ENCODE measurements at regions not wholly inside any gene's neighbourhood (a gene's known extent, or its start where the extent isn't known, plus 50 kb on each side); places are given as distances from the start of the nearest gene placed in this dataset.

- Histone ChIP-seq H3K36me3 (ENCODE audit: control insufficient read depth, insufficient read depth, low read length) (no peaks in the 10 kb centered on the region), H3K27me3 (ENCODE audit: control insufficient read depth, insufficient read depth, low read length) (peaks cover 2% of the 10 kb centered on the region), H3K9ac (ENCODE audit: low read depth, low read length) (no peak overlapping the region), H3K4me3 (ENCODE audit: low read depth, low read length) (no peak overlapping the region), H3K4me1 (ENCODE audit: control insufficient read depth, insufficient read depth, low read length) (no peaks in the 10 kb centered on the region), H3K9me3 (ENCODE audit: control insufficient read depth, insufficient read depth, low read length) (no peaks in the 10 kb centered on the region)
These were observed 650.7 kb downstream of the INHBA start for GRCh38 chr7:41052201-41052600.

- Histone ChIP-seq H3K9me3 (ENCODE audit: control insufficient read depth, insufficient read depth, low read length) (no peaks in the 10 kb centered on the region), H3K4me1 (ENCODE audit: control insufficient read depth, insufficient read depth, low read length) (no peaks in the 10 kb centered on the region)
These were observed 651.4 kb downstream of the INHBA start for GRCh38 chr7:41051535-41051934.

GRCh38 chr7:41051062-41051461, 651.8 kb downstream of the INHBA start:
- Histone ChIP-seq H3K9ac (ENCODE audit: low read depth, low read length) (no peak overlapping the region), H3K27me3 (ENCODE audit: control insufficient read depth, insufficient read depth, low read length) (peaks cover 2% of the 10 kb centered on the region), H3K4me1 (ENCODE audit: control insufficient read depth, insufficient read depth, low read length) (no peaks in the 10 kb centered on the region), H3K4me3 (ENCODE audit: low read depth, low read length) (no peak overlapping the region), H3K9me3 (ENCODE audit: control insufficient read depth, insufficient read depth, low read length) (no peaks in the 10 kb centered on the region), H3K36me3 (ENCODE audit: control insufficient read depth, insufficient read depth, low read length) (no peaks in the 10 kb centered on the region)

More at GRCh38 chr7:41051535-41051934, 651.4 kb downstream of the INHBA start:
- Histone ChIP-seq H3K9ac (ENCODE audit: low read depth, low read length) (no peak overlapping the region), H3K4me3 (ENCODE audit: low read depth, low read length) (no peak overlapping the region), H3K36me3 (ENCODE audit: control insufficient read depth, insufficient read depth, low read length) (no peaks in the 10 kb centered on the region), H3K27me3 (ENCODE audit: control insufficient read depth, insufficient read depth, low read length) (peaks cover 2% of the 10 kb centered on the region)

- Histone ChIP-seq H3K9ac (ENCODE audit: low read depth, low read length) (no peak overlapping the region), H3K9me3 (ENCODE audit: control insufficient read depth, insufficient read depth, low read length) (no peaks in the 10 kb centered on the region), H3K4me3 (ENCODE audit: low read depth, low read length) (no peak overlapping the region), H3K36me3 (ENCODE audit: control insufficient read depth, insufficient read depth, low read length) (no peaks in the 10 kb centered on the region), H3K27me3 (ENCODE audit: control insufficient read depth, insufficient read depth, low read length) (no peaks in the 10 kb centered on the region), H3K4me1 (ENCODE audit: control insufficient read depth, insufficient read depth, low read length) (no peaks in the 10 kb centered on the region)
These were observed 654.1 kb downstream of the INHBA start for GRCh38 chr7:41048771-41049170.

- H3K27me3 ChIP-seq (ENCODE audit: control insufficient read depth, insufficient read depth, low read length), result no peaks in the 10 kb centered on the region
- no peaks in the 10 kb centered on the region for H3K36me3 ChIP-seq (ENCODE audit: control insufficient read depth, insufficient read depth, low read length)
- H3K9ac ChIP-seq (ENCODE audit: low read depth, low read length), result no peak overlapping the region
- H3K9me3 ChIP-seq (ENCODE audit: control insufficient read depth, insufficient read depth, low read length), result no peaks in the 10 kb centered on the region
- no peaks in the 10 kb centered on the region for H3K4me1 ChIP-seq (ENCODE audit: control insufficient read depth, insufficient read depth, low read length)
- no peak overlapping the region for H3K4me3 ChIP-seq (ENCODE audit: low read depth, low read length)
These were observed 655.1 kb downstream of the INHBA start for GRCh38 chr7:41047789-41048191.

GRCh38 chr7:41047211-41047610, 655.7 kb downstream of the INHBA start:
- H3K27me3 ChIP-seq (ENCODE audit: control insufficient read depth, insufficient read depth, low read length), result no peaks in the 10 kb centered on the region
- no peaks in the 10 kb centered on the region for H3K9me3 ChIP-seq (ENCODE audit: control insufficient read depth, insufficient read depth, low read length)
- H3K4me1 ChIP-seq (ENCODE audit: control insufficient read depth, insufficient read depth, low read length), result no peaks in the 10 kb centered on the region
- no peak overlapping the region for H3K9ac ChIP-seq (ENCODE audit: low read depth, low read length)
- H3K4me3 ChIP-seq (ENCODE audit: low read depth, low read length), result no peak overlapping the region
- no peaks in the 10 kb centered on the region for H3K36me3 ChIP-seq (ENCODE audit: control insufficient read depth, insufficient read depth, low read length)

- H3K36me3 ChIP-seq (ENCODE audit: control insufficient read depth, insufficient read depth, low read length), result no peaks in the 10 kb centered on the region
- no peak overlapping the region for H3K4me3 ChIP-seq (ENCODE audit: low read depth, low read length)
- H3K9me3 ChIP-seq (ENCODE audit: control insufficient read depth, insufficient read depth, low read length), result no peaks in the 10 kb centered on the region
- no peaks in the 10 kb centered on the region for H3K27me3 ChIP-seq (ENCODE audit: control insufficient read depth, insufficient read depth, low read length)
- no peak overlapping the region for H3K9ac ChIP-seq (ENCODE audit: low read depth, low read length)
- H3K4me1 ChIP-seq (ENCODE audit: control insufficient read depth, insufficient read depth, low read length), result no peaks in the 10 kb centered on the region
These were observed 656.1 kb downstream of the INHBA start for GRCh38 chr7:41046776-41047175.

- Histone ChIP-seq H3K4me1 (ENCODE audit: control insufficient read depth, insufficient read depth, low read length) (no peaks in the 10 kb centered on the region), H3K4me3 (ENCODE audit: low read depth, low read length) (no peak overlapping the region), H3K36me3 (ENCODE audit: control insufficient read depth, insufficient read depth, low read length) (no peaks in the 10 kb centered on the region), H3K9ac (ENCODE audit: low read depth, low read length) (no peak overlapping the region), H3K9me3 (ENCODE audit: control insufficient read depth, insufficient read depth, low read length) (no peaks in the 10 kb centered on the region), H3K27me3 (ENCODE audit: control insufficient read depth, insufficient read depth, low read length) (no peaks in the 10 kb centered on the region)
These were observed 656.6 kb downstream of the INHBA start for GRCh38 chr7:41046221-41046761.

GRCh38 chr7:41045556-41046123, 657.2 kb downstream of the INHBA start:
- no peaks in the 10 kb centered on the region for H3K36me3 ChIP-seq (ENCODE audit: control insufficient read depth, insufficient read depth, low read length)
- H3K9ac ChIP-seq (ENCODE audit: low read depth, low read length), result no peak overlapping the region
- H3K9me3 ChIP-seq (ENCODE audit: control insufficient read depth, insufficient read depth, low read length), result no peaks in the 10 kb centered on the region
- no peaks in the 10 kb centered on the region for H3K27me3 ChIP-seq (ENCODE audit: control insufficient read depth, insufficient read depth, low read length)
- no peaks in the 10 kb centered on the region for H3K4me1 ChIP-seq (ENCODE audit: control insufficient read depth, insufficient read depth, low read length)
- no peak overlapping the region for H3K4me3 ChIP-seq (ENCODE audit: low read depth, low read length)

GRCh38 chr7:41039981-41040380, 662.9 kb downstream of the INHBA start:
- no peaks in the 10 kb centered on the region for H3K4me1 ChIP-seq (ENCODE audit: control insufficient read depth, insufficient read depth, low read length)
- no peaks in the 10 kb centered on the region for H3K27me3 ChIP-seq (ENCODE audit: control insufficient read depth, insufficient read depth, low read length)
- no peaks in the 10 kb centered on the region for H3K9me3 ChIP-seq (ENCODE audit: control insufficient read depth, insufficient read depth, low read length)
- H3K9ac ChIP-seq (ENCODE audit: low read depth, low read length), result no peak overlapping the region
- no peak overlapping the region for H3K4me3 ChIP-seq (ENCODE audit: low read depth, low read length)
- no peaks in the 10 kb centered on the region for H3K36me3 ChIP-seq (ENCODE audit: control insufficient read depth, insufficient read depth, low read length)

- Histone ChIP-seq H3K27me3 (ENCODE audit: control insufficient read depth, insufficient read depth, low read length) (no peaks in the 10 kb centered on the region), H3K4me3 (ENCODE audit: low read depth, low read length) (no peak overlapping the region), H3K36me3 (ENCODE audit: control insufficient read depth, insufficient read depth, low read length) (no peaks in the 10 kb centered on the region), H3K4me1 (ENCODE audit: control insufficient read depth, insufficient read depth, low read length) (no peaks in the 10 kb centered on the region), H3K9ac (ENCODE audit: low read depth, low read length) (no peak overlapping the region), H3K9me3 (ENCODE audit: control insufficient read depth, insufficient read depth, low read length) (no peaks in the 10 kb centered on the region)
These were observed 663.4 kb downstream of the INHBA start for GRCh38 chr7:41039386-41039953.

GRCh38 chr7:41038211-41038610, 664.7 kb downstream of the INHBA start:
- Histone ChIP-seq H3K4me1 (ENCODE audit: control insufficient read depth, insufficient read depth, low read length) (no peaks in the 10 kb centered on the region), H3K9ac (ENCODE audit: low read depth, low read length) (no peak overlapping the region), H3K36me3 (ENCODE audit: control insufficient read depth, insufficient read depth, low read length) (no peaks in the 10 kb centered on the region)

More at GRCh38 chr7:41038211-41038610, 664.7 kb downstream of the INHBA start:
- H3K9me3 ChIP-seq (ENCODE audit: control insufficient read depth, insufficient read depth, low read length), result no peaks in the 10 kb centered on the region
- no peak overlapping the region for H3K4me3 ChIP-seq (ENCODE audit: low read depth, low read length)
- no peaks in the 10 kb centered on the region for H3K27me3 ChIP-seq (ENCODE audit: control insufficient read depth, insufficient read depth, low read length)
